H1 (cell line): ENCODE measurements at regions not wholly inside any gene's neighbourhood (a gene's known extent, or its start where the extent isn't known, plus 50 kb on each side); places are given as distances from the start of the nearest gene placed in this dataset.

Experiments used
- CTCF ChIA-PET: fragments of 300-600 bp; sonication (Branson Sonifier 250); formaldehyde crosslinking; loops from one replicate; lab custom pipeline; 2021; ENCODE audit not compliant: partially characterized antibody; lab: Charles Lee
- POLR2A ChIA-PET: fragments of 300-600 bp; sonication (Branson Sonifier 250); formaldehyde crosslinking; loops from one replicate; lab custom pipeline; 2021; ENCODE audit warnings: inconsistent platforms; ENCODE audit not compliant: partially characterized antibody; lab: Charles Lee
- DNase-seq, 2 experiments: peaks; one replicate each; pipeline versions ENCODE4 v3.0.0 to v3.0.0-alpha.2; 2010 to 2022; ENCODE audit warnings: low spot score in 2 of 2, low read depth in 1 of 2, mixed read lengths in 1 of 2
- FAIRE-seq: peaks from 2 replicates; lab custom pipeline; 2011; peaks lifted over from hg19 to GRCh38; lab: Jason Lieb, UNC
- H2AFZ ChIP-seq: 2 replicates; pipeline ENCODE4 v1.8.1; 2012; ENCODE audit warnings: low read length, inconsistent platforms
- H2AK5ac ChIP-seq: 2 replicates; pipeline ENCODE4 v1.6.1; 2013; ENCODE audit warnings: low read depth, low read length
- H2BK120ac ChIP-seq: replicated peaks from 2 replicates; pipeline ENCODE3; 2013; ENCODE audit warnings: low read depth, low read length, inconsistent platforms
- H2BK12ac ChIP-seq: 2 replicates; pipeline ENCODE4 v1.6.1; 2013; ENCODE audit warnings: low read depth, low read length
- H2BK15ac ChIP-seq: 2 replicates; pipeline ENCODE4 v1.6.1; 2013; ENCODE audit warnings: low read length
- H2BK20ac ChIP-seq: 2 replicates; pipeline ENCODE4 v1.6.1; 2013; ENCODE audit warnings: low read length
- H2BK5ac ChIP-seq: 2 replicates; pipeline ENCODE4 v1.6.1; 2013; ENCODE audit warnings: low read depth, low read length
- H3K14ac ChIP-seq: 2 replicates; pipeline ENCODE4 v1.6.1; 2013; ENCODE audit warnings: inconsistent platforms; ENCODE audit not compliant: insufficient read length
- H3K18ac ChIP-seq: 2 replicates; pipeline ENCODE4 v1.6.1; 2013; ENCODE audit warnings: low read length; ENCODE audit errors: extremely low read depth
- H3K23ac ChIP-seq: 2 replicates; pipeline ENCODE4 v1.6.1; 2013; ENCODE audit warnings: inconsistent platforms; ENCODE audit not compliant: insufficient read length
- H3K23me2 ChIP-seq: 2 replicates; pipeline ENCODE4 v1.6.1; 2013; ENCODE audit warnings: low read depth, low read length
- H3K27ac ChIP-seq: 2 replicates; pipeline ENCODE4 v1.6.1; 2011; ENCODE audit warnings: low read depth, low read length, inconsistent platforms
- H3K27me3 ChIP-seq, 4 experiments: replicated peaks in 1 of 4; 1 replicate in 1 of 4; 2 replicates in 3 of 4; pipeline versions ENCODE4 v1.6.1 to v1.8.1; 2011 to 2013; ENCODE audit warnings: low read length in 3 of 4, mild to moderate bottlenecking in 3 of 4, inconsistent platforms in 2 of 4, mixed read lengths in 2 of 4, moderate library complexity in 1 of 4; ENCODE audit not compliant: control insufficient read depth in 3 of 4, insufficient read depth in 3 of 4; ENCODE audit errors: extremely low read depth in 1 of 4
- H3K36me3 ChIP-seq, 4 experiments: 2 replicates each; pipeline versions ENCODE4 v1.6.1 to v1.8.1; 2011 to 2013; ENCODE audit warnings: mild to moderate bottlenecking in 4 of 4, low read length in 3 of 4, moderate library complexity in 2 of 4, control low read depth in 1 of 4, inconsistent platforms in 1 of 4; ENCODE audit not compliant: insufficient read depth in 4 of 4, control insufficient read depth in 2 of 4
- H3K4ac ChIP-seq: replicated peaks from 2 replicates; pipeline ENCODE3; 2013; ENCODE audit warnings: low read length, low read depth, mixed read lengths, inconsistent platforms; ENCODE audit not compliant: insufficient read length
- H3K4me1 ChIP-seq, 4 experiments: replicated peaks in 1 of 4; 1 replicate in 1 of 4; 2 replicates in 3 of 4; pipeline versions ENCODE4 v1.6.1 to v1.8.1; 2011 to 2013; ENCODE audit warnings: low read length in 3 of 4, inconsistent platforms in 2 of 4, mixed read lengths in 1 of 4; ENCODE audit not compliant: insufficient read depth in 4 of 4, control insufficient read depth in 3 of 4
- H3K4me2 ChIP-seq, 2 experiments: 2 replicates each; pipeline versions ENCODE4 v1.6.1 to v1.8.1; 2011 to 2013; ENCODE audit warnings: low read depth in 2 of 2, low read length in 2 of 2, control low read depth in 1 of 2, inconsistent platforms in 1 of 2, mild to moderate bottlenecking in 1 of 2; ENCODE audit not compliant: insufficient read depth in 1 of 2
- H3K4me3 ChIP-seq, 4 experiments: fragments of 200-600, 300-600 bp in 1 of 4; sonication (generic), shearing (Covaris generic), sonication (Bioruptor Twin) in 1 of 4; 2 replicates each; pipeline versions ENCODE4 v1.5.1 to v1.8.1; 2011 to 2016; ENCODE audit warnings: low read length in 4 of 4, low read depth in 3 of 4, control low read depth in 2 of 4, inconsistent platforms in 2 of 4, mild to moderate bottlenecking in 2 of 4, mixed read lengths in 1 of 4, moderate library complexity in 1 of 4; ENCODE audit not compliant: insufficient read depth in 2 of 4; ENCODE audit errors: extremely low read depth in 1 of 4
- H3K56ac ChIP-seq: replicated peaks from 2 replicates; pipeline ENCODE3; 2013; ENCODE audit warnings: low read depth, mild to moderate bottlenecking, mixed read lengths, low read length, inconsistent platforms; ENCODE audit not compliant: insufficient read length
- H3K79me1 ChIP-seq: 2 replicates; pipeline ENCODE4 v1.6.1; 2013; ENCODE audit warnings: low read depth, low read length, control low read depth
- H3K79me2 ChIP-seq, 2 experiments: 2 replicates each; pipeline versions ENCODE4 v1.6.1 to v1.8.1; 2012 to 2013; ENCODE audit warnings: low read length in 2 of 2, mild to moderate bottlenecking in 2 of 2, inconsistent platforms in 1 of 2; ENCODE audit not compliant: insufficient read depth in 2 of 2, control insufficient read depth in 1 of 2
- H3K9ac ChIP-seq, 4 experiments: replicated peaks in 1 of 4; 1 replicate in 1 of 4; 2 replicates in 3 of 4; pipeline versions ENCODE4 v1.6.1 to v1.8.1; 2011 to 2013; ENCODE audit warnings: low read depth in 3 of 4, low read length in 3 of 4, control low read depth in 2 of 4, mild to moderate bottlenecking in 2 of 4, moderate library complexity in 2 of 4, inconsistent platforms in 1 of 4; ENCODE audit errors: extremely low read depth in 1 of 4
- H3K9me3 ChIP-seq, 2 experiments: 2 replicates each; pipeline versions ENCODE4 v1.6.1 to v1.8.1; 2012 to 2013; ENCODE audit warnings: mild to moderate bottlenecking in 2 of 2, moderate library complexity in 2 of 2, control low read depth in 1 of 2, inconsistent platforms in 1 of 2, low read depth in 1 of 2, low read length in 1 of 2, mixed read lengths in 1 of 2; ENCODE audit not compliant: insufficient read depth in 2 of 2
- H4K20me1 ChIP-seq, 2 experiments: replicated peaks in 1 of 2; 2 replicates each; pipeline versions ENCODE3 to v1.8.1; 2011 to 2013; ENCODE audit warnings: inconsistent platforms in 2 of 2, low read length in 2 of 2, mild to moderate bottlenecking in 1 of 2; ENCODE audit not compliant: insufficient read depth in 2 of 2, control insufficient read depth in 1 of 2
- H4K5ac ChIP-seq: 2 replicates; pipeline ENCODE4 v1.6.1; 2013; ENCODE audit warnings: low read length, low read depth, mixed read lengths, inconsistent platforms; ENCODE audit not compliant: insufficient read length
- H4K8ac ChIP-seq: 2 replicates; pipeline ENCODE4 v1.8.0; 2013; ENCODE audit warnings: mild to moderate bottlenecking, moderate library complexity, low read length, inconsistent platforms; ENCODE audit not compliant: insufficient read depth; ENCODE audit errors: extremely low read depth
- H4K91ac ChIP-seq: replicated peaks from 2 replicates; pipeline ENCODE3; 2013; ENCODE audit warnings: low read length, mixed read lengths, inconsistent platforms; ENCODE audit not compliant: insufficient read length
- GTF2F1 ChIP-seq: IDR thresholded peaks from 2 replicates; pipeline ENCODE4 v1.6.1; 2012; ENCODE audit warnings: low read depth, low read length, improper control_type of control experiment, borderline replicate concordance
- RAD21 ChIP-seq, 2 experiments: IDR thresholded peaks in 1 of 2; conservative IDR thresholded peaks in 1 of 2; 2 replicates each; pipeline ENCODE4 v1.6.1; 2011; ENCODE audit warnings: low read depth in 2 of 2, low read length in 2 of 2, improper control_type of control experiment in 1 of 2, inconsistent platforms in 1 of 2, mild to moderate bottlenecking in 1 of 2, moderate library complexity in 1 of 2
- WGBS, 2 experiments: shearing (Covaris generic) in 1 of 2; methylation state at CpG; one replicate each; pipeline versions ENCODE4 v1.1.6 to v1.1.7; 2013 to 2015; ENCODE audit warnings: low lambda C conversion rate in 2 of 2, mixed read lengths in 2 of 2, inconsistent platforms in 1 of 2, low coverage in 1 of 2, missing lambda C conversion rate in 1 of 2; ENCODE audit not compliant: insufficient replicate concordance in 2 of 2, insufficient coverage in 1 of 2, insufficient read length in 1 of 2; ENCODE audit errors: extremely low coverage in 1 of 2, missing lambda C conversion rate in 1 of 2; 5-methylcytosine and 5-hydroxymethylcytosine counted together

GRCh38 chr18:71398531-71398930 lies 1109.7 kb downstream of the SOCS6 start:
- Histone ChIP-seq H2BK5ac (no peak overlapping the region), H3K79me2 (no peaks in the 10 kb centered on the region), H2BK120ac (no peak overlapping the region), H2AK5ac (no peak overlapping the region), H3K23ac (no peak overlapping the region), H3K4me1 (no peaks in the 10 kb centered on the region), H3K9me3 (peaks cover 65 to 68% of the 10 kb centered on the region in 2 experiments), H3K27me3 (no peaks in the 10 kb centered on the region), H3K4ac (no peak overlapping the region), H2BK15ac (no peak overlapping the region), H4K8ac (no peak overlapping the region), H3K9ac (no peak overlapping the region), H3K56ac (no peak overlapping the region), H3K27ac (no peak overlapping the region), H3K23me2 (no peaks in the 10 kb centered on the region), H4K5ac (no peak overlapping the region), H3K14ac (no peak overlapping the region), H3K36me3 (no peaks in the 10 kb centered on the region), H2AFZ (no peak overlapping the region), H4K20me1 (no peaks in the 10 kb centered on the region), H2BK12ac (no peak overlapping the region), H3K79me1 (no peaks in the 10 kb centered on the region), H3K18ac (no peak overlapping the region), H3K4me2 (no peak overlapping the region), H4K91ac (no peak overlapping the region), H3K4me3 (no peak overlapping the region), H2BK20ac (no peak overlapping the region)
- TF ChIP-seq RAD21 (IDR thresholded peaks at IDR 0.05 in 1 of 2, conservative IDR thresholded peaks at IDR 0.05 in 1 of 2; ENCODE audit: low read depth in 2 of 2, low read length in 2 of 2) (peak in 1 of 2 experiments; percentile 18; a peak in 1 of 4 replicates), GTF2F1 (no peak)
- DNase-seq (peak in 1 of 2 experiments; percentile 52), FAIRE-seq (no peak)
- ChIA-PET CTCF (no interaction called here), POLR2A (no interaction called here)
- 74% methylated on average over 4 of the region's 4 CpGs; no CpG with 5 or more reads in 1 of the 2 experiments for WGBS, 2 experiments
